Panc1 (cell line): ENCODE measurements at regions not wholly inside any gene's neighbourhood (a gene's known extent, or its start where the extent isn't known, plus 50 kb on each side); places are given as distances from the start of the nearest gene placed in this dataset.
"Not testable (repeated sequence)": the region's sequence is repeated elsewhere in the genome, so short reads cannot be mapped to it uniquely, and the experiment has no call there.

Source experiments
- POLR2AphosphoS5 ChIP-seq: IDR thresholded peaks from 2 replicates; pipeline ENCODE4 v1.6.1; 2012; ENCODE audit warnings: mild to moderate bottlenecking, low read depth, low read length, moderate library complexity
- TCF7L2 ChIP-seq: IDR thresholded peaks from 2 replicates; pipeline ENCODE4 v1.6.1; 2011; ENCODE audit warnings: mild to moderate bottlenecking, low read depth, low read length, inconsistent platforms

- not testable (repeated sequence) for TF ChIP-seq TCF7L2, POLR2AphosphoS5
Measured at GRCh38 chr14:105740961-105741360, 214.6 kb downstream of the TMEM121 start.
